SK-N-SH (cell line): ENCODE measurements at regions not wholly inside any gene's neighbourhood (a gene's known extent, or its start where the extent isn't known, plus 50 kb on each side); places are given as distances from the start of the nearest gene placed in this dataset.

Experiments used
- CTCF ChIA-PET: fragments of 300-600, 350-600 bp; formaldehyde crosslinking; extraction: SDS; loops from one replicate; lab custom pipeline; 2021; lab: Yijun Ruan, JAX
- POLR2A ChIA-PET: fragments of 350-600 bp; sonication (Branson Sonifier 250); formaldehyde crosslinking; extraction: SDS; loops from one replicate; lab custom pipeline; 2020; ENCODE audit warnings: antibody characterized with exemption, inconsistent platforms; lab: Yijun Ruan, JAX
- DNase-seq: peaks from one replicate; pipeline ENCODE4 v3.0.0; 2012
- H2AFZ ChIP-seq: fragments of 200-600 bp; sonication (generic); 2 replicates; pipeline ENCODE4 v1.8.1; 2016; ENCODE audit warnings: antibody characterized with exemption, mild to moderate bottlenecking, low read depth
- H3F3A ChIP-seq: fragments of 200-600 bp; sonication (generic); replicated peaks from 2 replicates; pipeline ENCODE3; 2016; ENCODE audit warnings: antibody characterized with exemption, mild to moderate bottlenecking; ENCODE audit not compliant: insufficient read depth
- H3K27ac ChIP-seq, 2 experiments: fragments of 200-500 bp in 1 of 2; fragments of 200-600 bp in 1 of 2; sonication (Bioruptor generic) in 1 of 2; sonication (generic), shearing (Covaris generic) in 1 of 2; 2 replicates each; pipeline versions ENCODE4 v1.5.1 to v1.6.1; 2014 to 2016; ENCODE audit warnings: low read depth in 2 of 2, inconsistent platforms in 1 of 2, low read length in 1 of 2, mild to moderate bottlenecking in 1 of 2, mixed read lengths in 1 of 2
- H3K27me3 ChIP-seq: fragments of 200-600 bp; sonication (generic), shearing (Covaris generic); 2 replicates; pipeline ENCODE4 v1.6.1; 2016; ENCODE audit warnings: mixed run types; ENCODE audit not compliant: insufficient read depth
- H3K36me3 ChIP-seq, 2 experiments: fragments of 200-500 bp in 1 of 2; fragments of 200-600 bp in 1 of 2; sonication (Bioruptor generic) in 1 of 2; sonication (generic) in 1 of 2; replicated peaks in 1 of 2; 2 replicates each; pipeline versions ENCODE3 to v1.5.1; 2014 to 2016; ENCODE audit warnings: low read length in 1 of 2, mild to moderate bottlenecking in 1 of 2; ENCODE audit not compliant: insufficient read depth in 2 of 2, control insufficient read depth in 1 of 2
- H3K4me1 ChIP-seq, 2 experiments: fragments of 200-500 bp in 1 of 2; fragments of 200-600 bp in 1 of 2; sonication (Bioruptor generic) in 1 of 2; sonication (generic), shearing (Covaris generic) in 1 of 2; 2 replicates each; pipeline versions ENCODE4 v1.5.1 to v1.6.1; 2014 to 2016; ENCODE audit warnings: low read depth in 1 of 2, low read length in 1 of 2, mixed run types in 1 of 2; ENCODE audit not compliant: insufficient read depth in 2 of 2, control insufficient read depth in 1 of 2
- H3K4me2 ChIP-seq: fragments of 200-600 bp; sonication (generic), shearing (Covaris generic); 2 replicates; pipeline ENCODE4 v1.6.1; 2017; ENCODE audit warnings: mixed run types
- H3K4me3 ChIP-seq, 2 experiments: fragments of 200-500 bp in 1 of 2; fragments of 200-600 bp in 1 of 2; sonication (Bioruptor generic) in 1 of 2; sonication (generic), shearing (Covaris generic) in 1 of 2; 2 replicates each; pipeline versions ENCODE4 v1.5.1 to v1.8.1; 2014 to 2016; ENCODE audit warnings: low read depth in 2 of 2, inconsistent platforms in 1 of 2, low read length in 1 of 2, mild to moderate bottlenecking in 1 of 2, mixed read lengths in 1 of 2, moderate library complexity in 1 of 2
- H3K79me2 ChIP-seq: fragments of 200-600 bp; sonication (generic); 2 replicates; pipeline ENCODE4 v1.8.1; 2017; ENCODE audit warnings: mild to moderate bottlenecking; ENCODE audit not compliant: insufficient read depth
- H3K9ac ChIP-seq: fragments of 200-600 bp; sonication (generic); 2 replicates; pipeline ENCODE4 v1.6.1; 2017; ENCODE audit warnings: mixed run types
- H3K9me2 ChIP-seq: fragments of 200-600 bp; sonication (generic); 2 replicates; pipeline ENCODE4 v1.6.1; 2017; ENCODE audit warnings: mixed run types
- H3K9me3 ChIP-seq: fragments of 200-600 bp; sonication (generic); 2 replicates; pipeline ENCODE4 v1.6.1; 2017; ENCODE audit warnings: mixed run types, mild to moderate bottlenecking, moderate library complexity
- H4K20me1 ChIP-seq: fragments of 200-600 bp; sonication (generic); 2 replicates; pipeline ENCODE4 v1.6.1; 2017; ENCODE audit warnings: mild to moderate bottlenecking, mixed run types; ENCODE audit not compliant: insufficient read depth
- CTCF ChIP-seq: fragments of 200-600 bp; sonication (generic); IDR thresholded peaks from 2 replicates; pipeline ENCODE4 v1.6.1; 2017; ENCODE audit warnings: antibody characterized with exemption, mild to moderate bottlenecking, moderate library complexity
- ELF1 ChIP-seq: IDR thresholded peaks from 2 replicates; pipeline ENCODE4 v1.4.0; 2012
- FOXJ3 ChIP-seq: sonication (generic); formaldehyde crosslinking; IDR thresholded peaks from 2 replicates; pipeline ENCODE4 v1.5.1; 2020; ENCODE audit warnings: mild to moderate bottlenecking, missing genetic modification reagents
- GABPA ChIP-seq: IDR thresholded peaks from 2 replicates; pipeline ENCODE4 v1.4.0; 2012; ENCODE audit warnings: low read depth, mild to moderate bottlenecking
- GATA2 ChIP-seq: sonication (generic); formaldehyde crosslinking; IDR thresholded peaks from 2 replicates; pipeline ENCODE4 v1.5.0; 2020; ENCODE audit warnings: mild to moderate bottlenecking, missing genetic modification reagents
- JUND ChIP-seq: IDR thresholded peaks from 2 replicates; pipeline ENCODE4 v1.4.0; 2012
- MAX ChIP-seq: IDR thresholded peaks from 2 replicates; pipeline ENCODE4 v1.4.0; 2012; ENCODE audit warnings: low read depth
- NRF1 ChIP-seq: IDR thresholded peaks from 2 replicates; pipeline ENCODE4 v1.6.1; 2012; ENCODE audit warnings: low read depth, mild to moderate bottlenecking, low read length
- POLR2AphosphoS5 ChIP-seq: IDR thresholded peaks from 2 replicates; pipeline ENCODE4 v1.6.1; 2012; ENCODE audit warnings: low read depth, low read length
- REST ChIP-seq: IDR thresholded peaks from 2 replicates; pipeline ENCODE4 v1.6.1; 2012; ENCODE audit warnings: mild to moderate bottlenecking, low read depth, low read length, moderate library complexity
- SMC3 ChIP-seq: IDR thresholded peaks from 2 replicates; pipeline ENCODE4 v1.6.1; 2012; ENCODE audit warnings: low read depth, low read length, improper control_type of control experiment
- TEAD4 ChIP-seq: IDR thresholded peaks from 2 replicates; pipeline ENCODE4 v1.4.0; 2012; ENCODE audit warnings: mild to moderate bottlenecking, borderline replicate concordance; ENCODE audit not compliant: insufficient read depth
- USF1 ChIP-seq: IDR thresholded peaks from 2 replicates; pipeline ENCODE4 v1.4.0; 2012; ENCODE audit warnings: low read depth, borderline replicate concordance
- YY1 ChIP-seq: IDR thresholded peaks from 2 replicates; pipeline ENCODE4 v1.4.0; 2012; ENCODE audit warnings: low read depth, mild to moderate bottlenecking
- WGBS: methylation state at CpG from one replicate; pipeline ENCODE4 v1.1.6; 2017; ENCODE audit warnings: low lambda C conversion rate; 5-methylcytosine and 5-hydroxymethylcytosine counted together

- Histone ChIP-seq H3K9ac (no peak overlapping the region), H4K20me1 (no peaks in the 10 kb centered on the region), H3K9me3 (no peaks in the 10 kb centered on the region), H3K4me1 (no peaks in the 10 kb centered on the region; a peak in 1 of 4 replicates), H3K9me2 (no peaks in the 10 kb centered on the region), H3K27ac (no peak overlapping the region), H2AFZ (no peak overlapping the region), H3K36me3 (no peaks in the 10 kb centered on the region), H3K4me2 (no peak overlapping the region), H3F3A (no peaks in the 10 kb centered on the region)
- POLR2A ChIA-PET, result no interaction called here
- WGBS, result 74% methylated on average over 4 of the region's 4 CpGs
- TF ChIP-seq GATA2 (CRISPR knock-in tag) (no peak), FOXJ3 (CRISPR knock-in tag) (no peak), POLR2AphosphoS5 (no peak), SMC3 (no peak), TEAD4 (no peak), GABPA (no peak), NRF1 (no peak), MAX (no peak), CTCF (no peak), JUND (no peak), REST (no peak), YY1 (no peak), USF1 (no peak), ELF1 (no peak)
- TF ChIP-seq, all 33 proteins: peak for 0
- CTCF ChIA-PET, result no interaction called here
- Histone ChIP-seq H3K4me3 (no peak overlapping the region), H3K27me3 (no peaks in the 10 kb centered on the region), H3K79me2 (no peaks in the 10 kb centered on the region)
- no peak for DNase-seq
Observed at GRCh38 chr5:92468295-92468694, 1085.2 kb upstream of the ARRDC3 start.
